DOHH2 (cell line): ENCODE measurements at regions not wholly inside any gene's neighbourhood (a gene's known extent, or its start where the extent isn't known, plus 50 kb on each side); places are given as distances from the start of the nearest gene placed in this dataset.

Experiments used
- H3F3A ChIP-seq: fragments of 200-600 bp; sonication (generic), shearing (Covaris generic); 2 replicates; pipeline ENCODE4 v1.6.0; 2016; ENCODE audit warnings: antibody characterized with exemption, mild to moderate bottlenecking; ENCODE audit not compliant: control insufficient read depth, insufficient read depth
- H3K27ac ChIP-seq: fragments of 200-600 bp; sonication (generic); 2 replicates; pipeline ENCODE4 v1.5.1; 2014; ENCODE audit warnings: low read depth, mild to moderate bottlenecking, low read length, moderate library complexity
- H3K27me3 ChIP-seq: fragments of 200-600 bp; sonication (generic); 2 replicates; pipeline ENCODE4 v1.6.1; 2014; ENCODE audit warnings: mild to moderate bottlenecking, low read length, mixed read lengths; ENCODE audit not compliant: control insufficient read depth
- H3K36me3 ChIP-seq: fragments of 200-600 bp; sonication (generic); 2 replicates; pipeline ENCODE4 v1.6.1; 2014; ENCODE audit warnings: mild to moderate bottlenecking, low read length, moderate library complexity, mixed read lengths; ENCODE audit not compliant: control insufficient read depth
- H3K4me1 ChIP-seq: fragments of 200-600 bp; sonication (generic); 2 replicates; pipeline ENCODE4 v1.6.1; 2014; ENCODE audit warnings: mild to moderate bottlenecking, low read length, mixed read lengths; ENCODE audit not compliant: control insufficient read depth
- H3K4me2 ChIP-seq: fragments of 200-600 bp; sonication (generic); 2 replicates; pipeline ENCODE4 v1.6.0; 2014; ENCODE audit warnings: mild to moderate bottlenecking, low read length, moderate library complexity
- H3K4me3 ChIP-seq: fragments of 200-600 bp; sonication (generic); 2 replicates; pipeline ENCODE4 v1.5.1; 2014; ENCODE audit warnings: mild to moderate bottlenecking, low read length, mixed read lengths
- H3K79me2 ChIP-seq: fragments of 200-600 bp; sonication (generic); 2 replicates; pipeline ENCODE4 v1.6.1; 2014; ENCODE audit warnings: mild to moderate bottlenecking, low read length, mixed read lengths; ENCODE audit not compliant: control insufficient read depth
- H3K9me2 ChIP-seq: fragments of 200-600 bp; sonication (generic); replicated peaks from 2 replicates; pipeline ENCODE4 v1.6.1; 2014; ENCODE audit warnings: mild to moderate bottlenecking, low read length, mixed read lengths; ENCODE audit not compliant: control insufficient read depth
- H3K9me3 ChIP-seq: fragments of 200-600 bp; sonication (generic); 2 replicates; pipeline ENCODE4 v1.6.1; 2014; ENCODE audit warnings: antibody characterized with exemption, low read length, mixed read lengths; ENCODE audit not compliant: control insufficient read depth, insufficient read depth
- H4K20me1 ChIP-seq: fragments of 200-600 bp; sonication (generic); 2 replicates; pipeline ENCODE4 v1.6.0; 2014; ENCODE audit warnings: low read depth, mild to moderate bottlenecking, antibody characterized with exemption, low read length, moderate library complexity; ENCODE audit not compliant: control insufficient read depth, insufficient read depth
- EZH2phosphoT487 ChIP-seq: fragments of 200-600 bp; sonication (generic); IDR thresholded peaks from 2 replicates; pipeline ENCODE4 v1.6.1; 2017; ENCODE audit warnings: borderline replicate concordance, mild to moderate bottlenecking, antibody characterized with exemption, low read length, moderate library complexity, mixed read lengths
- TF ChIP-seq, protein P1 (sequence below): fragments of 200-600 bp; sonication (generic); IDR thresholded peaks from one replicate; pipeline ENCODE4 v1.5.1; 2014; ENCODE audit warnings: antibody characterized with exemption, mild to moderate bottlenecking, low read depth, low read length; ENCODE audit not compliant: poor library complexity, severe bottlenecking

DNA sequence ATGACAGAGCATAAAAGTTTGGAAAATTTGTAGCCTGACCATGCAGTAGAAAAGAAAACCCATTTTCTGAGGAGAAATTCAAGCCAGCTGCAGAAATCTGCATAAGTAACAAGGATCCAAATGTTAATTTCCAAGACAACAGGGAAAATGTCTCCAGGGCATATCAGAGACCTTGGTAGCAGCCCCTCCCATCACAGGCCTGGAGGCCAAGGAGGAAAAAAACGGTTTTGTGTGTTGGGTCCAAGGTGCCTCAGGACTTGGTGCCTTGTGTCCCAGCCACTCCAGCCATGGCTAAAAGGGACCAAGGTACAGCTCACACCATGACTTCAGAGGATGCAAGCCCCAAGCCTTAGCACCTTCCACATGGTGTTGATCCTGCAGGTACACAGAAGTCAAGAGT lies 324.4 kb downstream of the ETAA1 start:
- Histone ChIP-seq H3K79me2 (no peaks in the 10 kb centered on the region), H3K27me3 (no peaks in the 10 kb centered on the region; the same call in 1 of the 2 replicates), H3K4me1 (no peaks in the 10 kb centered on the region), H3K9me3 (peaks cover 13% of the 10 kb centered on the region), H3K4me3 (no peak overlapping the region), H3K4me2 (no peak overlapping the region), H3K36me3 (no peaks in the 10 kb centered on the region), H4K20me1 (no peaks in the 10 kb centered on the region), H3K27ac (no peak overlapping the region), H3F3A (no peaks in the 10 kb centered on the region), H3K9me2 (no peaks in the 10 kb centered on the region)
- no peak for TF ChIP-seq EZH2phosphoT487
- TF ChIP-seq, protein P1, sequence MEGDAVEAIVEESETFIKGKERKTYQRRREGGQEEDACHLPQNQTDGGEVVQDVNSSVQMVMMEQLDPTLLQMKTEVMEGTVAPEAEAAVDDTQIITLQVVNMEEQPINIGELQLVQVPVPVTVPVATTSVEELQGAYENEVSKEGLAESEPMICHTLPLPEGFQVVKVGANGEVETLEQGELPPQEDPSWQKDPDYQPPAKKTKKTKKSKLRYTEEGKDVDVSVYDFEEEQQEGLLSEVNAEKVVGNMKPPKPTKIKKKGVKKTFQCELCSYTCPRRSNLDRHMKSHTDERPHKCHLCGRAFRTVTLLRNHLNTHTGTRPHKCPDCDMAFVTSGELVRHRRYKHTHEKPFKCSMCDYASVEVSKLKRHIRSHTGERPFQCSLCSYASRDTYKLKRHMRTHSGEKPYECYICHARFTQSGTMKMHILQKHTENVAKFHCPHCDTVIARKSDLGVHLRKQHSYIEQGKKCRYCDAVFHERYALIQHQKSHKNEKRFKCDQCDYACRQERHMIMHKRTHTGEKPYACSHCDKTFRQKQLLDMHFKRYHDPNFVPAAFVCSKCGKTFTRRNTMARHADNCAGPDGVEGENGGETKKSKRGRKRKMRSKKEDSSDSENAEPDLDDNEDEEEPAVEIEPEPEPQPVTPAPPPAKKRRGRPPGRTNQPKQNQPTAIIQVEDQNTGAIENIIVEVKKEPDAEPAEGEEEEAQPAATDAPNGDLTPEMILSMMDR: no peak

DNA sequence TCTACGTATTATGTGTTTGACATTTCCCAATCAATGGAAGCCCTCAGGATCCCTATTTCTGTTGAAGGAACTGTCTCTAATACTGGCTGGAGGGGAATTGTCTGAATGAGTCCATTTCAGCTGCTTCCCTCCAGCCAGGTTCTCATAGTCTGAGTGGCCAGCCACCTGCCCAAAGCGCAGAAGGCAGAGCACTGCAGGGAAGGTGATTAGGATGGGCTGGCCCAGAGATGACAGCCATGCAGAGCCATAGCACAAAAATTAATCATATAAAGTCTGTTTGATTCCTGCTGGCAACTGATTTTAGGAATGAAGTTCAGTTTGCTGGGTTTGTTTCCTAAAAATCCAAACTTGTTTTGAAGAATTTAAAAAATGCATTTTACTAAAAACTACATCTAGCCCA lies 327.1 kb downstream of the ETAA1 start:
- Histone ChIP-seq H3K79me2 (no peaks in the 10 kb centered on the region), H3K4me2 (no peak overlapping the region), H3K9me2 (no peaks in the 10 kb centered on the region), H3K4me3 (no peak overlapping the region), H3K27me3 (no peaks in the 10 kb centered on the region; the same call in 1 of the 2 replicates), H3F3A (no peaks in the 10 kb centered on the region), H3K27ac (no peak overlapping the region), H4K20me1 (no peaks in the 10 kb centered on the region), H3K4me1 (no peaks in the 10 kb centered on the region), H3K36me3 (no peaks in the 10 kb centered on the region), H3K9me3 (peaks cover 13% of the 10 kb centered on the region)
- TF ChIP-seq, protein P1: no peak
- TF ChIP-seq EZH2phosphoT487: no peak

DNA sequence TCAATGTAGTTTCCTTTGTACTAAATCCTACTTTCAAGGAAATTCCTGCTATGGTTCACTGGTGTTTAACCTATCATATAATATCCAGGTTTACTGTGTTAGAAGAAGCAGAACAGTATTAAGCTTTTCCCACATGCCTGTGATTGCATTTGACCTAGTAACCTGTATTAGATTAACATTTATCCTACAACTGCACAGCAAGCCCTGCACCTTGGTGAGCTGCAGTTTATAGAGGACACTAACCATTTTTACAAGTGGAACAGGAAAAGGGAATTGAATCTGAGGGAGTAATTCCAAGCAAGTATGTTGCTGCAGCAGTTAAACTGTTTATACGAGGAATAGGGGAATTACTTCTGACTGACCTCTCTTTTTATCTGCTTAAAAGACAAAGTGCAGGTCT lies 328.6 kb downstream of the ETAA1 start:
- Histone ChIP-seq H3K9me3 (peaks cover 12% of the 10 kb centered on the region), H3K4me3 (no peak overlapping the region), H3K9me2 (no peaks in the 10 kb centered on the region), H3F3A (no peaks in the 10 kb centered on the region), H3K4me1 (no peaks in the 10 kb centered on the region), H3K36me3 (no peaks in the 10 kb centered on the region), H3K27me3 (no peaks in the 10 kb centered on the region), H3K27ac (no peak overlapping the region), H3K4me2 (no peak overlapping the region), H3K79me2 (no peaks in the 10 kb centered on the region), H4K20me1 (no peaks in the 10 kb centered on the region)
- no peak for TF ChIP-seq EZH2phosphoT487
- TF ChIP-seq, protein P1: no peak

DNA sequence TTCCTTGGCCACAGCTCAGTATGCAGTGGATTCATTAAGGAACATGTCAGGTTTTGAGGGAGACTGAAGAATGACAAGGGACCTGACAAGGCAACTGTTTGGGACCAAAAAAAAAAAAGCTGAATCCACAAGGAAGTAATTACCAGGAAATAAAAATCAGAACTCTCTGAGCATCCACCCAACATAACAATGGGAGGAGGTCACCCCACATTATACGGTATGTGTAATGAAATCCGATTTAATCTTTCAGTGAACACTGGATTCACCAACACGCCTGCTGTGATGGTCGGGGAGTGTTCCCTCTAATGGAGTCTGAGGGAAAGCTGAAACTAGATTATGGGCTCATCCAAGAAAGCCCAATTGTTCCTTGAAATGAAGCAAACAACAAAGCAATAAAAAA lies 329.3 kb downstream of the ETAA1 start:
- Histone ChIP-seq H3K4me3 (no peak overlapping the region), H3F3A (no peaks in the 10 kb centered on the region), H3K36me3 (no peaks in the 10 kb centered on the region), H3K4me1 (no peaks in the 10 kb centered on the region), H3K9me2 (no peaks in the 10 kb centered on the region), H3K4me2 (no peak overlapping the region), H3K79me2 (no peaks in the 10 kb centered on the region), H3K27ac (no peak overlapping the region), H4K20me1 (no peaks in the 10 kb centered on the region), H3K27me3 (no peaks in the 10 kb centered on the region), H3K9me3 (peaks cover 10% of the 10 kb centered on the region)
- TF ChIP-seq EZH2phosphoT487: no peak
- TF ChIP-seq, protein P1: no peak
